Myocyte (in vitro differentiated cells): ENCODE measurements at regions not wholly inside any gene's neighbourhood (a gene's known extent, or its start where the extent isn't known, plus 50 kb on each side); places are given as distances from the start of the nearest gene placed in this dataset.

Experiments used
- DNase-seq: peaks from one replicate; pipeline ENCODE4 v3.0.0-alpha.2; 2012; ENCODE audit warnings: low read depth

GRCh38 chr10:10778959-10779358 lies 238.7 kb upstream of the CELF2 start:
- DNase-seq: no peak

GRCh38 chr10:10779511-10779910 lies 238.2 kb upstream of the CELF2 start:
- no peak for DNase-seq

- DNase-seq: no peak
Observed at GRCh38 chr10:10780746-10781145, 236.9 kb upstream of the CELF2 start.

GRCh38 chr10:10782603-10783002 lies 235.1 kb upstream of the CELF2 start:
- DNase-seq: no peak

GRCh38 chr10:10785627-10786026 lies 232.0 kb upstream of the CELF2 start:
- DNase-seq: no peak

GRCh38 chr10:10786109-10787090 lies 231.3 kb upstream of the CELF2 start:
- no peak for DNase-seq

- peak; percentile 20 for DNase-seq
Observed at GRCh38 chr10:10787586-10787985, 230.1 kb upstream of the CELF2 start.

GRCh38 chr10:10788761-10789160 lies 228.9 kb upstream of the CELF2 start:
- peak; percentile 16 for DNase-seq

- no peak for DNase-seq
Observed at GRCh38 chr10:10791869-10792268, 225.8 kb upstream of the CELF2 start.

GRCh38 chr10:10792681-10793080 lies 225.0 kb upstream of the CELF2 start:
- DNase-seq: peak; percentile 97

GRCh38 chr10:10794046-10794445 lies 223.6 kb upstream of the CELF2 start:
- DNase-seq: peak; percentile 62

GRCh38 chr10:10794791-10795191 lies 222.9 kb upstream of the CELF2 start:
- DNase-seq: peak; percentile 99

GRCh38 chr10:10796061-10796773 lies 221.5 kb upstream of the CELF2 start:
- peak; percentile 32 for DNase-seq

- no peak for DNase-seq
Observed at GRCh38 chr10:10796774-10797415, 220.8 kb upstream of the CELF2 start.

- no peak for DNase-seq
Observed at GRCh38 chr10:10797513-10797912, 220.2 kb upstream of the CELF2 start.

- no peak for DNase-seq
Observed at GRCh38 chr10:10798102-10798863, 219.4 kb upstream of the CELF2 start.

GRCh38 chr10:10798864-10799192 lies 218.8 kb upstream of the CELF2 start:
- no peak for DNase-seq

- no peak for DNase-seq
Observed at GRCh38 chr10:10800961-10801360, 216.7 kb upstream of the CELF2 start.

- no peak for DNase-seq
Observed at GRCh38 chr10:10803278-10803677, 214.4 kb upstream of the CELF2 start.

- DNase-seq: no peak
Observed at GRCh38 chr10:10804061-10804460, 213.6 kb upstream of the CELF2 start.
